ENCODE measurements at regions not wholly inside any gene's neighbourhood (a gene's known extent, or its start where the extent isn't known, plus 50 kb on each side); places are given as distances from the start of the nearest gene placed in this dataset.
"Not testable (repeated sequence)": the region's sequence is repeated elsewhere in the genome, so short reads cannot be mapped to it uniquely, and the experiment has no call there.

DNA sequence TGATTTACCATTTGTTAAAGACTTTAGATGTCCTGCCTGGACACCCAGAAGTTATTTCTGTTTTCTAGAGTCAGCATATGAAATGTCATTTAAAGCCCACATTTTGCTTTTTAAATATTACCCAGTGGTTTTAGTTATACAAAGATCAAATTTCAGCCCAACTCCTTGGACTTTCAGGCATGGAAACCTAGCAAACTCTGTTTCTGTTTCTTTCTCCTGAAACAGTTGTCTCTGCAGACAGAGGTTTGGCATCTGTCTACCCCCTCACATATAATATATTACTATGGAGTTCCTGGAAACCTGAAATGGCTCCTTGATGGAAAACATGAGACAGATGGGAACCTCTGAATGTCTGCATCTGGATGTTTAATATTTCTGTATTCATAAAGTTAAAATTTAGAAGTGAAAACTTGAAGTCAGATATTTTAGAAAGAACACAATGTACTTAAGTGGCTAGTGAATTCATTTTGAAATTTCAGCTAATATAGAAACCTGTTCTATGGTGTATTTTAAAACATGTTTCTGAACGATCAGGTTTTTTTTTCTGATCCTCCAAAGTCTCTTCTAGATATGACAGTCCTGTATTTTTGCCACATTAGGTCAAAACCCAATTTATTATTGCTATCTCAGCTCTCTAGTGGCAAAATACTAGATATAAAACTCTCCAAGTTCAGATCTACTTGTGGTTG, 743.3 kb downstream of the CD109 start:
- Histone ChIP-seq H3K27ac (ENCODE audit: low read length) (no peak overlapping the region), H3K9me2 (ENCODE audit: insufficient read depth, low read length) (no peaks in the 10 kb centered on the region), H3K79me2 (replicated peaks; ENCODE audit: insufficient read depth, low read length) (no peaks in the 10 kb centered on the region), H3K4me3 (ENCODE audit: low read length) (no peak overlapping the region), H3K36me3 (ENCODE audit: insufficient read depth, low read length) (no peaks in the 10 kb centered on the region), H3K27me3 (ENCODE audit: insufficient read depth, low read depth, low read length) (no peaks in the 10 kb centered on the region), H3K9ac (ENCODE audit: low read length) (no peak overlapping the region), H3K4me2 (ENCODE audit: low read length) (no peak overlapping the region), H2AFZ (ENCODE audit: low read depth, low read length) (no peak overlapping the region), H3F3A (ENCODE audit: insufficient read depth, low read length, poor library complexity, severe bottlenecking) (no peaks in the 10 kb centered on the region), H4K20me1 (ENCODE audit: insufficient read depth) (no peaks in the 10 kb centered on the region), H3K9me3 (ENCODE audit: low read length) (no peaks in the 10 kb centered on the region)
- TF ChIP-seq, protein P1, sequence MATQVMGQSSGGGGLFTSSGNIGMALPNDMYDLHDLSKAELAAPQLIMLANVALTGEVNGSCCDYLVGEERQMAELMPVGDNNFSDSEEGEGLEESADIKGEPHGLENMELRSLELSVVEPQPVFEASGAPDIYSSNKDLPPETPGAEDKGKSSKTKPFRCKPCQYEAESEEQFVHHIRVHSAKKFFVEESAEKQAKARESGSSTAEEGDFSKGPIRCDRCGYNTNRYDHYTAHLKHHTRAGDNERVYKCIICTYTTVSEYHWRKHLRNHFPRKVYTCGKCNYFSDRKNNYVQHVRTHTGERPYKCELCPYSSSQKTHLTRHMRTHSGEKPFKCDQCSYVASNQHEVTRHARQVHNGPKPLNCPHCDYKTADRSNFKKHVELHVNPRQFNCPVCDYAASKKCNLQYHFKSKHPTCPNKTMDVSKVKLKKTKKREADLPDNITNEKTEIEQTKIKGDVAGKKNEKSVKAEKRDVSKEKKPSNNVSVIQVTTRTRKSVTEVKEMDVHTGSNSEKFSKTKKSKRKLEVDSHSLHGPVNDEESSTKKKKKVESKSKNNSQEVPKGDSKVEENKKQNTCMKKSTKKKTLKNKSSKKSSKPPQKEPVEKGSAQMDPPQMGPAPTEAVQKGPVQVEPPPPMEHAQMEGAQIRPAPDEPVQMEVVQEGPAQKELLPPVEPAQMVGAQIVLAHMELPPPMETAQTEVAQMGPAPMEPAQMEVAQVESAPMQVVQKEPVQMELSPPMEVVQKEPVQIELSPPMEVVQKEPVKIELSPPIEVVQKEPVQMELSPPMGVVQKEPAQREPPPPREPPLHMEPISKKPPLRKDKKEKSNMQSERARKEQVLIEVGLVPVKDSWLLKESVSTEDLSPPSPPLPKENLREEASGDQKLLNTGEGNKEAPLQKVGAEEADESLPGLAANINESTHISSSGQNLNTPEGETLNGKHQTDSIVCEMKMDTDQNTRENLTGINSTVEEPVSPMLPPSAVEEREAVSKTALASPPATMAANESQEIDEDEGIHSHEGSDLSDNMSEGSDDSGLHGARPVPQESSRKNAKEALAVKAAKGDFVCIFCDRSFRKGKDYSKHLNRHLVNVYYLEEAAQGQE (IDR thresholded peaks at IDR 0.05; ENCODE audit: borderline replicate concordance) = no peak
- no peak for TF ChIP-seq EZH2 (IDR thresholded peaks at IDR 0.05; ENCODE audit: borderline replicate concordance, insufficient read depth, low read length, poor library complexity, severe bottlenecking)
- no peak for TF ChIP-seq SMC3 (conservative IDR thresholded peaks at IDR 0.05; ENCODE audit: poor library complexity)
- no peak for TF ChIP-seq EP300 (conservative IDR thresholded peaks at IDR 0.05; ENCODE audit: poor library complexity, severe bottlenecking)
- TF ChIP-seq RAD21 (conservative IDR thresholded peaks at IDR 0.05) = no peak
- no peak for TF ChIP-seq MXI1 (conservative IDR thresholded peaks at IDR 0.05; ENCODE audit: poor library complexity, severe bottlenecking)
- TF ChIP-seq TAF1 (IDR thresholded peaks at IDR 0.05; ENCODE audit: low read depth) = no peak
- TF ChIP-seq POLR2AphosphoS5 (IDR thresholded peaks at IDR 0.05) = no peak
- TF ChIP-seq, protein P2, sequence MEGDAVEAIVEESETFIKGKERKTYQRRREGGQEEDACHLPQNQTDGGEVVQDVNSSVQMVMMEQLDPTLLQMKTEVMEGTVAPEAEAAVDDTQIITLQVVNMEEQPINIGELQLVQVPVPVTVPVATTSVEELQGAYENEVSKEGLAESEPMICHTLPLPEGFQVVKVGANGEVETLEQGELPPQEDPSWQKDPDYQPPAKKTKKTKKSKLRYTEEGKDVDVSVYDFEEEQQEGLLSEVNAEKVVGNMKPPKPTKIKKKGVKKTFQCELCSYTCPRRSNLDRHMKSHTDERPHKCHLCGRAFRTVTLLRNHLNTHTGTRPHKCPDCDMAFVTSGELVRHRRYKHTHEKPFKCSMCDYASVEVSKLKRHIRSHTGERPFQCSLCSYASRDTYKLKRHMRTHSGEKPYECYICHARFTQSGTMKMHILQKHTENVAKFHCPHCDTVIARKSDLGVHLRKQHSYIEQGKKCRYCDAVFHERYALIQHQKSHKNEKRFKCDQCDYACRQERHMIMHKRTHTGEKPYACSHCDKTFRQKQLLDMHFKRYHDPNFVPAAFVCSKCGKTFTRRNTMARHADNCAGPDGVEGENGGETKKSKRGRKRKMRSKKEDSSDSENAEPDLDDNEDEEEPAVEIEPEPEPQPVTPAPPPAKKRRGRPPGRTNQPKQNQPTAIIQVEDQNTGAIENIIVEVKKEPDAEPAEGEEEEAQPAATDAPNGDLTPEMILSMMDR (IDR thresholded peaks at IDR 0.05; ENCODE audit: poor library complexity, severe bottlenecking) = no peak

DNA sequence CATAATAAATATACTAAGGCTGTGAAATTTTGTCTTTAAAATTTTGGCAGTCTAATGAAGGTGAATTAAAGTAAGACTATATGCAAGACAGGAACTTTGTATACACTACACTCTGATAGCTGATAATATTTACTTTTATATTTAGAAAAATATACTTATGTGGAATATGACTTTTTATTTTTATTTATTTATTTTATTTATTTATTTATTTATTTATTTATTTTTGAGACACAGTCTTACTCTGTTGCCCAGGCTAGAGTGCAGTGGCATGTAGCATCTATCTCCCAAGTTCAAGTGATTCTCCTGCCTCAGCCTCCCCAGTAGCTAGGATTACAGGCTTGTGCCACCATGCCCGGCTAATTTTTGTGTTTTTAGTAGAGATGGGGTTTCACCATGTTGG, 742.4 kb downstream of the CD109 start:
- not testable (repeated sequence) for H3K27ac ChIP-seq (ENCODE audit: low read length); H3K9me2 ChIP-seq (ENCODE audit: insufficient read depth, low read length); H3K79me2 ChIP-seq (replicated peaks; ENCODE audit: insufficient read depth, low read length); H3K4me2 ChIP-seq (ENCODE audit: low read length); H3K9ac ChIP-seq (ENCODE audit: low read length); H4K20me1 ChIP-seq (ENCODE audit: insufficient read depth); H3K36me3 ChIP-seq (ENCODE audit: insufficient read depth, low read length); H3F3A ChIP-seq (ENCODE audit: insufficient read depth, low read length, poor library complexity, severe bottlenecking); H3K9me3 ChIP-seq (ENCODE audit: low read length); H3K4me3 ChIP-seq (ENCODE audit: low read length); H2AFZ ChIP-seq (ENCODE audit: low read depth, low read length); H3K27me3 ChIP-seq (ENCODE audit: insufficient read depth, low read depth, low read length)

DNA sequence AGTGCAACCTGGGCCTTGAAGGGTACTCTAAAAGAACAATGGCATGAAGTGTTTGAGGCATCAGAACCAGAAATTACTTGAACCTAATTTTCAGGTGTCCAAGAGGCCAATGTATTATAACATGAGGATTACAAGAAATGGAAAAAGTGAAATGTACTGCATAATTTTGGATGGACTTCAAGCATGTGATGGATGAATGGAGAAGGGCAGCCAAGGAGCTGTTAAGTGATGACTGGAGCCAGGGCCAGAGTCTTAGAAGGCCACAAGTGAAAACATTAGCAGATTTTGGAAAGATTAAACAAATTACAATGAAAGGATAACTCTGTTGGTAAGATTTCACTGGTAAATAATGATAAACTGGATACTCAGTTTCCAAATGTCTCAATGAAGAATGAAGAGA, 738.2 kb downstream of the CD109 start:
- Histone ChIP-seq H3K4me3 (ENCODE audit: low read length) (no peak overlapping the region), H3K9me2 (ENCODE audit: insufficient read depth, low read length) (no peaks in the 10 kb centered on the region), H3K9ac (ENCODE audit: low read length) (no peak overlapping the region), H3K4me2 (ENCODE audit: low read length) (no peak overlapping the region), H3K9me3 (ENCODE audit: low read length) (no peaks in the 10 kb centered on the region), H3K36me3 (ENCODE audit: insufficient read depth, low read length) (no peaks in the 10 kb centered on the region), H3F3A (ENCODE audit: insufficient read depth, low read length, poor library complexity, severe bottlenecking) (no peaks in the 10 kb centered on the region), H3K27ac (ENCODE audit: low read length) (no peak overlapping the region), H4K20me1 (ENCODE audit: insufficient read depth) (no peaks in the 10 kb centered on the region), H3K79me2 (replicated peaks; ENCODE audit: insufficient read depth, low read length) (no peaks in the 10 kb centered on the region), H2AFZ (ENCODE audit: low read depth, low read length) (no peak overlapping the region), H3K27me3 (ENCODE audit: insufficient read depth, low read depth, low read length) (no peaks in the 10 kb centered on the region)
- TF ChIP-seq, protein P2 (IDR thresholded peaks at IDR 0.05; ENCODE audit: poor library complexity, severe bottlenecking) = no peak
- TF ChIP-seq POLR2AphosphoS5 (IDR thresholded peaks at IDR 0.05) (no peak), MXI1 (conservative IDR thresholded peaks at IDR 0.05; ENCODE audit: poor library complexity, severe bottlenecking) (no peak), TAF1 (IDR thresholded peaks at IDR 0.05; ENCODE audit: low read depth) (no peak), EP300 (conservative IDR thresholded peaks at IDR 0.05; ENCODE audit: poor library complexity, severe bottlenecking) (no peak), RAD21 (conservative IDR thresholded peaks at IDR 0.05) (no peak), SMC3 (conservative IDR thresholded peaks at IDR 0.05; ENCODE audit: poor library complexity) (no peak), EZH2 (IDR thresholded peaks at IDR 0.05; ENCODE audit: borderline replicate concordance, insufficient read depth, low read length, poor library complexity, severe bottlenecking) (no peak)
- TF ChIP-seq, protein P1 (IDR thresholded peaks at IDR 0.05; ENCODE audit: borderline replicate concordance) = no peak

Measured in neural cell (in vitro differentiated cells).